GM18508 (cell line): ENCODE measurements at regions not wholly inside any gene's neighbourhood (a gene's known extent, or its start where the extent isn't known, plus 50 kb on each side); places are given as distances from the start of the nearest gene placed in this dataset.

Experiments
- ATAC-seq: cut with Tn5 transposase; IDR thresholded peaks from one replicate; pipeline ENCODE4 v1.9.1; 2021; ENCODE audit warnings: moderate number of reproducible peaks; ENCODE audit not compliant: insufficient read depth, unreplicated experiment

DNA sequence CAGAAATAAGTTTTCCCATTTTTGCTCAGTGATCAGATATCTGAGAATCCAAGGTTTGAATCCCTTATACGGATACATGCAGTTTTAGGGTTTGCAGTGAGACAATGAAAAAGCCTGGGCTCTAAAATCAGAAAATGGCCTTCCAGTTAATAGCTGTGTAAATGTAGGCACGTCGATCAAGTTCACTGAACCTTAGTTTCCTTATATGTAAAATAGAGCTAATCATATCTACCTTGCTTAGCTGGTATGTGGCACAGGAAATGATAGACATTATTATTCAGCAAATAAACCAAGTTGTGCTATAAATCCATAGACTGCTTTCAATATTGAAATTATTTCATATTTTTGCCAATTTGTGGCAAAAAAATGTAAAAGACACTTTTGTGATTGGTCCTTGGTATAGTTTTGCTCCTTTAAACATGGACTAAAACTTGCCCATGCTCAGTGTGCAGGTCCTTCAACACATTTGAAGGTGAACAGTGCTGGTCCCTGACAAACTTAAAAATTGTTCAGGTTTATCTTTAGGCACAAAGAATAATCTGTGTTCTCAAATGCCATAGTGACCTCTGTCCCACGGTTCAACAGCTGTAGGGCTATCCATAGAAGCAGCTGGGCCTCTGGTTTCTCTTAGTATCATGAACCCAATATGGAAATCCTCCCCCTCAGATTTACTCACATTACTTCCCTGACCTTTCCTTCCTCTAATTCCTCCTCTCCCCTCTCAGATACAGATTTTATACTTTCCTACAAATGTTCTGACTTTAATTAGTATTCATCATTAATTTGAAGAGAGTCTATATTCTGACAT is 51.0 kb downstream of the CCDC54 start:
- no peak for ATAC-seq

GRCh38 chr3:107429320-107430181 is 52.3 kb downstream of the CCDC54 start:
- ATAC-seq: peak; percentile 49

- ATAC-seq: no peak
Measured at GRCh38 chr3:107430214-107430995, 53.2 kb downstream of the CCDC54 start.

DNA sequence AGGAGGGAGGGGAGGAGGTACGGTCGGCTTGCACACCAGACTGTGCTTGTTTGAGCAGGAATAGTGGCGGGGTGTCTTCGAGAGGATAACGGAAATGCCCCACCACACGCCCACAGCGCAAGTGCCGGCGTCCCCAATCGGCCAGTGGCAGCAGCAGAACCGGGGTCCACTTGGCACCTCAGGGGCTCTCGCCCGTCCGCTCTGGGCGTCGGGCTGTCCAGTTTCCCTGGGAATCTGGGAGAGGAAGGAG is 53.7 kb downstream of the CCDC54 start:
- ATAC-seq: peak; percentile 15

DNA sequence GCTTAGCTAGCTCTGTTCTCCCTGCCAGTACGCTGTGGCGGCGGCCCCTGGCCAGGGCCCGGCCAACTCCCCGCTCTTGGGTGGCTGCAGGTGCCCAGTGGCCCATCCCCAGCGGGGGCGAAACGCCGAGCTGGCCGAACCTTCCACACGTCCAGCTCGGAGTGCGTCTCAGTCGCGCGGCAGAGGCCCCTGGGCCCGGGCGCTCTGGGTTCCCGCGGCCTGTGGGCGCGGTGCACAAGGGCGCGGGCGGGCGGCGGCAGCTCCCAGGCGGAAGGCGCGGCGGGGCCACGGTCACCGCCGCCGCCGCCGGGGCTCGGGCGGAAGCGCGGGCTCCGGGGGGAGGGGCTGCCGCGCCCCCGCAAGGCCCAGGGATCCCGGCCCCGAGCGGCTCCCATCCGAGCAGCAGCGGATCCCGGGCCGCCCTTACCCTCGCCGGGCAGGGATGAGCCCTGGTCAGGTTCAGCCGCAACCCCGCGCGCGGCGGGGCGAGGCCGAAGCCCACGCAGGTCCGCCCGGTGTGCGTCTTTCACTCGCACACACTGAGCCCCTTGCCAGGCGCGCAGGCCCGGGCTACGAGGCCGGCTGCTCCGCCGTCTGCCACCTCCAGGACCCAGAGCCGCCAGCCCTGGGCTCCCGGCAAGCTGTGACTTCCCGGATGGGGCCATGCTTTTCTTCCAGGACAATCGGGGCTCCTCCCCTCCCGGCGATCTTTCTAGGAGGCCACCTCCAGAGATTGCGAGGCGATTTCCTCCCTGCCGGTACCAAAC is 54.2 kb downstream of the CCDC54 start:
- peak; percentile 29 for ATAC-seq

DNA sequence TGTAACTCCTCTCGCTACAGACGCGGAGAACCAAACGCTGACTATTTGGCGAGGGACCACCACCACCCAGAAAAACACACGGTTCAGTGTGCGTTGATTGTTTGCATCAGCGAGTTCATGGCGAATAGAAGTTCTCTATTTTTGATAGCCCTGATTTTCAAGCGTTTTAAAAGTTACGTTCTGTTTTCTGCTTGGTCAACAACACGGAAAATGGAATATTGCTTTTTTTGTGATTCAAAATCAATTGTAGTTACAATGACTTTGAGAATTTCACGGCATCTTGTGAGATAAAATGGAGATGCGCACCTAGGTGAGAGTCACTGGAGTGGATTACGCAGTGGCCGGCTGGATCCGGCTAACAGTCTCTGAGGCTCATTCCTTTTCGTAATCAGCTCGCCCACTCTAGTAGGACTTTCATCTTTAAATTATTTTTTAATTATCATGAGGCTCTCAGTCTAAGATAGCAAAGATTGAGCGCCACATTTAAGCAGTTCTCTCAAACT is 54.8 kb downstream of the CCDC54 start:
- no peak for ATAC-seq

DNA sequence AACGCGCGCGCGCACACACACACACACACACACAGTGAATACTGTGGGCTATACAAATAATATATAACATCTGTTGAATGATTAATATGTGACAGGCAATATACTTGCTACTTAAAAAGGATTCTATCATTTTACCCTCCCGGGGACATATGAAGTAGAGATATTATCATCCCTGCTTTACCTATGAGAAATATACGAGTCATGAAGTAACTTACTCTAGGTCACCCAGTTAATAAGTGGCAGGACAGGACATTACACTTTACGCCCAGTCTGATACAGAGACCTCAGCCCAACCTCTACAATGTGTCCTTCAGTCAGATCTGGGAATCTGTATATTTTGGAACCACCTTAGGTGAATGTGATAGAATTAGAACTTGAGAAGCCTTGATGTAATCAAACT is 55.4 kb downstream of the CCDC54 start:
- ATAC-seq: no peak

DNA sequence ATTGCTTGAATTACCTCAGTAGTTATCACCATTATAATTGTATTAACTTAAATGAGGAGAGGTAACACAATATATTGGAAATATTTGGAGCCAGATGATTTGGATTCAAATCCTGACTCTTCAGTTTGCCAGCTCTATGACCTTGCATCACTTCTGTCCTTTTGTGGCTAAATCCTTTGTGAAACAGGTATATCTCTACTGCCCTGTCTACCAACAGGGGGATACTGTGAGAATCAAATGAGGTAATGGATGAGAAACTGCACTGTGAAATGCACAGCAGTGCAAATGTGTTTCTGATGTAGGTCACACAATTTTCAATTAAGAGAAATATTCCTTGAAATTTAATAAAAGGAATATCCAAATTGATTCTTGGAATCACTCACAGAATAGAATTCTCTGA is 58.8 kb downstream of the CCDC54 start:
- ATAC-seq: no peak

- ATAC-seq: no peak
Measured at GRCh38 chr3:107438671-107439070, 61.4 kb downstream of the CCDC54 start.

DNA sequence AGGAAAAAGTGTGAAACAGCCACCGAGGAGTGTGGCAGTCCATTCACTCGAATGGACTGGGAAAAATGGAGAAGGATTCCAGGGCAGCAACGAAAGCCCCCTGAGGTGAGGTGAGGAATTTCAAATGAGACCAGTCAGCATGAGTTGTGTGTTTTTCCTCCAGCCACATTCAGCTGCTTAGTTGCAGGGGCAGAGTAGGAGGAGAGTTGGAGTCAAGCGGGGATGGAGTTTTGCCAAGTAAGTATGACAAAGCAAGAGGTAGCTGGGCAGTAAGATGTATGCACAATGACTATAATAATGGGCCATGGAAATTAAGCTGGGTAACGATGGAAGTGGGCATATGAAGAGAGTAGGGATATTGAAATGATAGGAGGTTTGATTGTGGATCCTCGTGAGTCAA is 64.4 kb downstream of the CCDC54 start:
- no peak for ATAC-seq

- ATAC-seq: no peak
Measured at GRCh38 chr3:107443461-107443860, 66.2 kb downstream of the CCDC54 start.

GRCh38 chr3:107446706-107447105 is 69.5 kb downstream of the CCDC54 start:
- ATAC-seq: no peak

DNA sequence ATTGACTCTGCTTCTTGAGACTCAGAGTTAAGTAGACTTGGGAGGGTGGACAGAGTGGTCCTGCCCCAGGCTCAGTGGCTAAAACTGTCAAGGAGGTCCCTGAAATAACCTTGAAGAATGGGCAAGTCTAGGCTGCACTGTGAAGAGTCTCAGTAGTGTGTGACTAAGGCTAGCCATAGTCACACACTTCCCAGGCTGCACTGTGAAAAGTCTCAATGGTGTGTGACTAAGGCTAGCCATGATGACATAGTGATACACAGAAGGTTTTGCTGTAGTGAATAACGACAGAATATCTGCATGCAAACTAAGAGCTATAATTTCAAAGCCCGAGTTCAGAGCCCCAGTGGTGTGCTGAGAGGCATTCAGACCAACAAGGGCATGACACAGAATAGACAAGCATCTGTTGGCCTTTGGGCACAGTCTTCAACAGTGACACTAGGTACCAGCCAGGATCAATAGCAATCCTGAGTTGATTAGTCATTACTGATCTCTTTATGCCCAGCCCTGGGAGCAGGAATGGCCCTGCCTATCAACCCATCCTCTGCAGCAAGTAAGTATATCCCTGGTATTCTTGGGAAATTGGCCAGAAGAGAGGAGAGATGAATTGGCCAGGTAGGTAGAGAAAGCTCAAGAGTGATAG is 72.4 kb upstream of the BBX start:
- no peak for ATAC-seq

DNA sequence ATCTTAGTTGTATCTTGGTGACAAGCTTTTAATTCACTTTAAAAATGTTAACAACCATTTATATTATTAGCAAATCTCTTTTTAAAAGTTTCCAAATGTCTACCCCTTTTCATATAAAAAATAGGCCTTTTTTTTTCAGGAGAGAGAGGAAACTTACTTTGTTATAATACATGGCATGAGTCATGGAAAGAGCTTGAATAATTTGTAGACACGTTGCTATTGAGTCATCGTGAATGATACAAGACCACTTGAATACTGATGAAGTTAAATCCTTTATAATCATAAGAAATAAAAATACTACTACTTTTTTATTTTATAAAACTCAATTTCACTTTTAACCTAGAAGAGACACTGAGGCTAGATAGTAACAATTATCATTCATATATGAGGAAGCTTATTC is 70.3 kb upstream of the BBX start:
- ATAC-seq: no peak

DNA sequence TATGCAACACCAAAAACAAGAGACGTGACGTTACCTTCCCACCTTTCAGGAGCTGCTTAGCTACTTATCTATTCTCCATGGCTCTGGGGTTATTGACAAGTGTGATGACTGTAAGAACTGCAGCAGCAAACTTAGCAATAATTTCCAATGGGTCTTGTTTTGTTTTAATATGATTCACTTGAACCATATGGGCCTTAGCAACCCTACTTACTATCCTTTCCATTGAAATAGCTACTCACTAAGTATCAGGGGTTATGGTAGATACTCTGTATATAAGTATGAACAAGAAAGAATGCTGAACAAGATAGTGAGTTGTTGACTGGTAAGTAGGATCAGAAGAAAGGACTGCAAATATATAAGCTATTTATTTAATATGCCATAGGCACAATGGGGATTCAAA is 69.3 kb upstream of the BBX start:
- no peak for ATAC-seq

DNA sequence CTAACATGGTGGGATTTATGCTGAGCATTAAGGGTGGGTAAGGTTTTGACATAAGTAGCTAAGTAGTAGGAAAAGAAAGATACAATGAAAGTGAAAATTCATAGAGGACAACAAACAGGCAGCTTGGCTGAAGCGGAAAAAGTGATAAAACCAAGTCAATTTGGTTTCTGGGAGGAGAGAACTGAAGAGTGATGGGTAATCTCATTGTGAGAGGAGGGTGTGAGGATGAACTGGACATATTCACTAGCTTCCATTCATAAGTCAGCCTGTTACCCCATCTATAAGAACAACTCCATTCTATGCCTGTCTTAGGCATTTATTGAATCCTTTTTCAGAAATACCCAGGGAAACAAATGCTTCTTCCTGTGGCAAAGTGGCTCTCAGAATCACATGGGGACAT is 67.1 kb upstream of the BBX start:
- ATAC-seq: no peak

DNA sequence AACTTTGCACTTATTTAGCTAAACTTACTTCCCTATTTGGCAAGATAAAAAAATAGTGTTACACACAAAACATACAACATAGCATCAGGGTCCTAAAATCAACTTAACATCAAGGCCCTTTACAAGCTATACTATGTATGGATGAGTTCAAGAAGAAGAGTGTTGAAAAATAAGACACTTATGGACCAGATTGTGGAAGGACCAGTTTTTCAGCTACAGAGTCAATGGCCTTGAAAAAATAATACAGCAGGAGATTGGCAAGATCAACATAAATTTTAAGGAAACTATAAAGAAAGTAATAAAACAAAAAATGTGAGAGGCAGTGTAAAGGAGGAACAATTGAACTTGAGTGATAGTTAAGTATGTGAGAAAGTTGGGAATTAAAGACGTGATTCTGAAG is 66.3 kb upstream of the BBX start:
- ATAC-seq: no peak

- ATAC-seq: no peak
Measured at GRCh38 chr3:107458871-107459270, 63.9 kb upstream of the BBX start.

GRCh38 chr3:107461721-107462120 is 61.0 kb upstream of the BBX start:
- ATAC-seq: no peak

DNA sequence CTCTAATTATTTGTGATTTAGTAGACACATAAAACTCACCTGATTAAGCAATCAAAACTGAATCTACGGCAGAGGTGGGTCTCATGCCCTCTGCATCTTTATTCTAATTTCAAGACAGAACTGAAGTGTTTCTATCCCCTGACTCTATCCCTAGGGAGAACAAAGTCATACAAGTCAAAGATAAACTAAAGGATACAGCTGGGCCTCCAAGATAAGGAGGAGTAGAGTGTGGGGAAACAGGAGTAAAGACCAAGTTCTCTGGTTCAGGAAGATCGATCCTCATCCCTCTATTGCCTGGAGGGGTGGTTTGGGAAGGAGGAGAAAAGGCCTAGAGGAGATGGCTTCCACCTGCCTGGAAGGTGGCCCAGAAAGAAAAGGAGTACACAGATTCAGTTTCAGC is 58.7 kb upstream of the BBX start:
- no peak for ATAC-seq
